ENCODE measurements at regions not wholly inside any gene's neighbourhood (a gene's known extent, or its start where the extent isn't known, plus 50 kb on each side); places are given as distances from the start of the nearest gene placed in this dataset.

GRCh38 chrX:53746718-53747117 lies 60.2 kb upstream of the HUWE1 start:
- no peak for DNase-seq (ENCODE audit: low read depth)
- no peak for TF ChIP-seq CTCF (IDR thresholded peaks at IDR 0.05; ENCODE audit: insufficient read depth, low read depth, low read length, missing control alignments)
- no peak overlapping the region for H3K4me3 ChIP-seq (ENCODE audit: low read length)

DNA sequence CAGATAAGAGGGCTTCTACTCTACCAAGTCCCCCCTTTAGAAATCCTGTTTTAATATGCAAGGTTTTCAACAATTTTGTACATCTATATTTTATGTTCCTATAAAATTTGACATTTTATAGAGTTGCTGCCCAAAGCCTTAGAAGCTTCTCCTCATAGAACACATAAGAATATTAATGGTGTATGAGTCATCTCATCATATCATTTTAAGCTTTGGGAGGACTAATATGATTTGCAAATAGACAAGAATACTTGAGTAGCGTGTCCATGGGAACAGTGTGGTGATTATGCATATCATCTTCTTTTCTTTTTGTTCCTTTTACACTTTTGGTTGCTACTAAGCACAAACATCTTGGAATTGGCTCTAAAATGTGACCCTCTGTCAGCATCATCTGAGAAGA lies 56.7 kb upstream of the HUWE1 start:
- H3K4me3 ChIP-seq (ENCODE audit: low read length), result no peak overlapping the region
- no peak for DNase-seq (ENCODE audit: low read depth)
- no peak for TF ChIP-seq CTCF (IDR thresholded peaks at IDR 0.05; ENCODE audit: insufficient read depth, low read depth, low read length, missing control alignments)

- no peak for DNase-seq (ENCODE audit: low read depth)
- no peak for TF ChIP-seq CTCF (IDR thresholded peaks at IDR 0.05; ENCODE audit: insufficient read depth, low read depth, low read length, missing control alignments)
- no peak overlapping the region for H3K4me3 ChIP-seq (ENCODE audit: low read length)
Measured at GRCh38 chrX:53738370-53738906, 51.9 kb upstream of the HUWE1 start.

Data from epithelial cell of esophagus (primary cell).